ENCODE measurements at regions not wholly inside any gene's neighbourhood (a gene's known extent, or its start where the extent isn't known, plus 50 kb on each side); places are given as distances from the start of the nearest gene placed in this dataset.
"Not testable (repeated sequence)": the region's sequence is repeated elsewhere in the genome, so short reads cannot be mapped to it uniquely, and the experiment has no call there.

DNA sequence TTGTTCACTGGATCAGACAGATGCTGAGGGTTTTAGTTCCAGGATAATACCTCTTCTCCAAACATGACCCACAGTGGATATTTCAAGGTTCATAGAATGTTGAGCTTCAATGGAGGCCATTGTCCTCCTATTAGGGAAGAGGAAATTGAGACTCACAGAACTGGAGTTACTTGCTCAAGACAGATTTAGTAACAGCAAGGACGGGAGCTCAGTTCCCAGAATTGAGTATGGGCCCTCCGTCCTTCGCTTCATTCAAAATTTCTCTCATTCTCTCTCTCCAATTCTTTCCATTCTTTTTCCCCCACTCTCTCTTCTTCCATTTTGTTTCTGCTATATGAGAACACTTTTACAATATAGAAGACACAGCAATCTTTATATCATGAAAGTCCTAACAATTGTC is 94.0 kb downstream of the DNAJB9 start:
- no peak overlapping the region for H3K27ac Mint-ChIP-seq
- no peak for DNase-seq (ENCODE audit: low spot score in 2 of 2, unreplicated experiment in 2 of 2)
- no peaks in the 10 kb centered on the region for H3K27me3 Mint-ChIP-seq (ENCODE audit: low read depth)
- peaks cover 9% of the 10 kb centered on the region for H3K4me1 Mint-ChIP-seq
- H3K36me3 Mint-ChIP-seq: no peaks in the 10 kb centered on the region
- H3K9me3 Mint-ChIP-seq: no peaks in the 10 kb centered on the region
- TF ChIP-seq, protein P1, sequence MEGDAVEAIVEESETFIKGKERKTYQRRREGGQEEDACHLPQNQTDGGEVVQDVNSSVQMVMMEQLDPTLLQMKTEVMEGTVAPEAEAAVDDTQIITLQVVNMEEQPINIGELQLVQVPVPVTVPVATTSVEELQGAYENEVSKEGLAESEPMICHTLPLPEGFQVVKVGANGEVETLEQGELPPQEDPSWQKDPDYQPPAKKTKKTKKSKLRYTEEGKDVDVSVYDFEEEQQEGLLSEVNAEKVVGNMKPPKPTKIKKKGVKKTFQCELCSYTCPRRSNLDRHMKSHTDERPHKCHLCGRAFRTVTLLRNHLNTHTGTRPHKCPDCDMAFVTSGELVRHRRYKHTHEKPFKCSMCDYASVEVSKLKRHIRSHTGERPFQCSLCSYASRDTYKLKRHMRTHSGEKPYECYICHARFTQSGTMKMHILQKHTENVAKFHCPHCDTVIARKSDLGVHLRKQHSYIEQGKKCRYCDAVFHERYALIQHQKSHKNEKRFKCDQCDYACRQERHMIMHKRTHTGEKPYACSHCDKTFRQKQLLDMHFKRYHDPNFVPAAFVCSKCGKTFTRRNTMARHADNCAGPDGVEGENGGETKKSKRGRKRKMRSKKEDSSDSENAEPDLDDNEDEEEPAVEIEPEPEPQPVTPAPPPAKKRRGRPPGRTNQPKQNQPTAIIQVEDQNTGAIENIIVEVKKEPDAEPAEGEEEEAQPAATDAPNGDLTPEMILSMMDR (IDR thresholded peaks at IDR 0.05; ENCODE audit: unreplicated experiment): no peak
- H3K4me3 Mint-ChIP-seq: no peak overlapping the region

DNA sequence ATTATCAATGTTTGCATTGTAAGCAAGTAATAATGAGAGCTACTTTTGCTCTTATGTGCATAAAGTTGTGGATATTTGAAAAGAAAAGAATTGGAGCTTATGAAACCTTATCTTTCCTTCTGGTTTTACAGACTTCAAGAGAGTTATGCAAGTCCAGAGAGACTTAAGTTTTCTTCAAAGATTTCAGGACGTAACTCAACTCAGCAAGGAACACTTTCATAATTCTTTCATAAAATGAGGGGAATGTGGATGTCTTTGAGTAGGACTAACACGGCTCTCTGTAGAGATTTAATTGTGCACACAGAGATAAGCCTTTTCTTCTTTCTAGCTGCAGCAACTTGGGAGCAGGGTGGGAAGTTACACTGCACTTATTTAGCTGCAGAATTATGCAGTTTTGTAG is 97.5 kb downstream of the DNAJB9 start:
- H3K36me3 Mint-ChIP-seq: no peaks in the 10 kb centered on the region
- no peaks in the 10 kb centered on the region for H3K27me3 Mint-ChIP-seq (ENCODE audit: low read depth)
- TF ChIP-seq, protein P1 (IDR thresholded peaks at IDR 0.05; ENCODE audit: unreplicated experiment): no peak
- H3K9me3 Mint-ChIP-seq: no peaks in the 10 kb centered on the region
- H3K4me3 Mint-ChIP-seq: no peak overlapping the region
- DNase-seq (ENCODE audit: low spot score in 2 of 2, unreplicated experiment in 2 of 2): no peak
- peaks cover 6% of the 10 kb centered on the region for H3K4me1 Mint-ChIP-seq
- H3K27ac Mint-ChIP-seq: no peak overlapping the region

DNA sequence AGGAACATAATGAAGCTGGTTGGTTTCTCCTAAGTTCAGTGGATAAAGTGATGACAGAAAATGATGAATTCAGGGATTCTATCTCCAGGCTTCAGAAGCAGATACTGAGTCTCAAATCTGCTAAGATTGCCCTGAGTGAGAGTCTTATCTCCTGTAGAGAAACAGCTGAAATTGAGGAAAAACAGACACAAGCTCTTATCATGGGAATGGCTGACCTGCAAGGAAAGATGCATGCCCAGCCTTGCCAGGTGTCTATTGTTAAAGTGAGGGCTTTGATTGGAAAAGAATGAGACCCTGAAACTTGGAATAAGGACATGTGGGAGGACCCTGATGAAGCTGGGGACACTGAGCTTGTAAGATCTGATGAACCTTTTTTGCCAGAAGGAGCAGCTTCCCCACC is 100.3 kb downstream of the DNAJB9 start:
- TF ChIP-seq, protein P1 (IDR thresholded peaks at IDR 0.05; ENCODE audit: unreplicated experiment): no peak
- H3K27me3 Mint-ChIP-seq (ENCODE audit: low read depth): no peaks in the 10 kb centered on the region
- no peak overlapping the region for H3K4me3 Mint-ChIP-seq
- DNase-seq (ENCODE audit: low spot score in 2 of 2, unreplicated experiment in 2 of 2): no peak
- no peaks in the 10 kb centered on the region for H3K9me3 Mint-ChIP-seq
- H3K4me1 Mint-ChIP-seq: peaks cover 3% of the 10 kb centered on the region
- H3K36me3 Mint-ChIP-seq: no peaks in the 10 kb centered on the region
- H3K27ac Mint-ChIP-seq: no peak overlapping the region

DNA sequence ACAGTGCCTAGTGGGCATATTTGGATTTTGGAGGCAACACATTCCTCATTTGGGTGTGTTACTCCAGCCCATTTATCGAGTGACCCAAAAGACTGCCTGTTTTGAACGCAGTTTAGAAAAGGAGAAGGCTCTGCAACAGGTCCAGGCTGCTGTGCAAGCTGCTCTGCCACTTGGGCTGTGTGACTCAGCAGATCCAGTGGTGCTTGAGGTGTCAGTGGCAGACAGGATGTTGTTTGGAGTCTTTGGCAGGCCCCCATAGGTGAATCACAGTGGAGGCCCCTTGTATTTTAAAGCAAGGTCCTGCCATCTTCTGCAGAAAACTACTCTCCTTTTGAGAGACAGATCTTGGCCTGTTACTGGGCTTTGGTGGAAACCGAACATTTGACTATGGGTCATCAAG is 104.0 kb downstream of the DNAJB9 start:
- H3K27me3 Mint-ChIP-seq (ENCODE audit: low read depth); H3K4me1 Mint-ChIP-seq; DNase-seq (ENCODE audit: low spot score in 2 of 2, unreplicated experiment in 2 of 2); H3K36me3 Mint-ChIP-seq; H3K27ac Mint-ChIP-seq; H3K4me3 Mint-ChIP-seq; H3K9me3 Mint-ChIP-seq: not testable (repeated sequence)

DNA sequence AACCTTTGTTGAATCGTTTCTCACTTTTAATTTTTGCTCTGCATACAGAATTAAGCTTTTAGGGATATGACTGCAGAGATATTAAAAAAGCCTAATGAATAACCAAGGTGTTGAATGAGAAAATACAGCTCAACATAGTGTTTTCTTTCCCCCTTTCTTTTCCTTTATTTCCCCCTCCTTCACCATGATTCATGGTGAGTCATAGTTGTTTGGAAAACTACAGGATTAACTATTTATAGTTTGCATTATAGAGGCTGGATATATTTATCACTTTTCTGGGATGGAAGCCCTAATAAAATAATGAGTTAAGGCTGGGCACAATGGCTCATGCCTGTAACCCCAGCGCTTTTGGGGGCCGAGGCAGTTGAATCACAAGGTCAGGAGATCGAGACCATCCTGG is 115.0 kb downstream of the DNAJB9 start:
- Mint-ChIP-seq H3K9me3 (peaks cover 17% of the 10 kb centered on the region), H3K36me3 (no peaks in the 10 kb centered on the region), H3K4me1 (no peaks in the 10 kb centered on the region), H3K4me3 (no peak overlapping the region), H3K27ac (no peak overlapping the region), H3K27me3 (ENCODE audit: low read depth) (peaks cover 3% of the 10 kb centered on the region)
- TF ChIP-seq, protein P1 (IDR thresholded peaks at IDR 0.05; ENCODE audit: unreplicated experiment): no peak
- no peak for DNase-seq (ENCODE audit: low spot score in 2 of 2, unreplicated experiment in 2 of 2)

DNA sequence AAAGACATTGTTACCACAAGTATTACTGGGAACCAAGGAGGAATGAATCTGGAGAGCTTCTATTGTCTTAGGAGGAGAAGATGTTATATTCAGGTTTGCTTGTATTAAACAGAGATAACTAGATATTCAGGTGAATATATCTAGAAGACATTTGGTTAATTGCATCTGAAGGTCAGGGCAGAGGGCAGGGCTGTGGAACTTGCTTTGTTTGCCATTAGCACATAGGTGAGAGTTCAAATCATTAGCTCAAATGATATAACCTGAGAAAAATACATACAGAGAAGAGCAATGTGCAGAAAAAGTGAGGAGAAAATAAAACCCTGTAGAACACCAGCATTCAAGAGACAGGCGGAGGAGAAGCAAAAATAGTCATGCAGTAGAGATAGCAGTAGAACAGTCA is 116.8 kb downstream of the DNAJB9 start:
- peaks cover 28% of the 10 kb centered on the region for H3K9me3 Mint-ChIP-seq
- no peaks in the 10 kb centered on the region for H3K36me3 Mint-ChIP-seq
- no peaks in the 10 kb centered on the region for H3K27me3 Mint-ChIP-seq (ENCODE audit: low read depth)
- no peak overlapping the region for H3K27ac Mint-ChIP-seq
- TF ChIP-seq, protein P1 (IDR thresholded peaks at IDR 0.05; ENCODE audit: unreplicated experiment): no peak
- no peak overlapping the region for H3K4me3 Mint-ChIP-seq
- DNase-seq (ENCODE audit: low spot score in 2 of 2, unreplicated experiment in 2 of 2): no peak
- H3K4me1 Mint-ChIP-seq: no peaks in the 10 kb centered on the region

Data from mesothelial cell of epicardium (in vitro differentiated cells).